Breast epithelium (tissue), 4 donors: ENCODE measurements at regions not wholly inside any gene's neighbourhood (a gene's known extent, or its start where the extent isn't known, plus 50 kb on each side); places are given as distances from the start of the nearest gene placed in this dataset.
"Not testable (repeated sequence)": the region's sequence is repeated elsewhere in the genome, so short reads cannot be mapped to it uniquely, and the experiment has no call there.

Experiments used
- DNase-seq, 2 donors: peaks; one replicate each; pipeline ENCODE4 v3.0.0-alpha.2; 2019; ENCODE audit warnings: low spot score in 2 of 2
- H3K27ac ChIP-seq, 2 donors: fragments of 200-600 bp; sonication (generic) in 1 of 2; one replicate each; pipeline ENCODE4 v1.5.1; 2016 to 2019; ENCODE audit warnings: mild to moderate bottlenecking in 1 of 2
- H3K27me3 ChIP-seq, 2 donors: fragments of 200-600 bp; sonication (generic) in 1 of 2; one replicate each; pipeline versions ENCODE4 v1.5.1 to v1.6.0; 2017 to 2019; ENCODE audit warnings: control low read depth in 1 of 2, mild to moderate bottlenecking in 1 of 2
- H3K36me3 ChIP-seq: fragments of 200-600 bp; one replicate; pipeline ENCODE4 v1.5.1; 2019
- H3K4me1 ChIP-seq, 2 donors: fragments of 200-600 bp; sonication (generic); one replicate each; pipeline ENCODE4 v1.5.1; 2016 to 2019; ENCODE audit warnings: control low read depth in 1 of 2
- H3K4me3 ChIP-seq, 3 donors: fragments of 200-600 bp; sonication (generic); 1 replicate in 2 of 3; 2 replicates in 1 of 3; pipeline ENCODE4 v1.5.1; 2016 to 2019; ENCODE audit warnings: mild to moderate bottlenecking in 3 of 3, moderate library complexity in 2 of 3
- H3K9me3 ChIP-seq, 2 donors: fragments of 200-600 bp; sonication (generic) in 1 of 2; one replicate each; pipeline ENCODE4 v1.5.1; 2016 to 2019; ENCODE audit warnings: control low read depth in 1 of 2
- POLR2A ChIP-seq: fragments of 450-650 bp; IDR thresholded peaks from one replicate; pipeline ENCODE4 v1.6.1; 2016; ENCODE audit warnings: antibody characterized with exemption, mild to moderate bottlenecking, moderate library complexity
- POLR2AphosphoS5 ChIP-seq, 3 donors: sonication (generic); formaldehyde crosslinking; IDR thresholded peaks; one replicate each; pipeline ENCODE4 v1.6.1; 2017; ENCODE audit warnings: antibody characterized with exemption in 3 of 3
- intact Hi-C: fragments of 100-400 bp; cut with DNase I; formaldehyde crosslinking; loops from one replicate; pipeline ENCODE4 v1.15.1; 2023; ENCODE audit warnings: low total_unique reads
- TF ChIP-seq, protein P1 (sequence below), 3 donors: fragments of 450-650 bp; IDR thresholded peaks; one replicate each; pipeline ENCODE4 v1.5.1; 2016 to 2017; ENCODE audit warnings: antibody characterized with exemption in 3 of 3, mild to moderate bottlenecking in 3 of 3, moderate library complexity in 3 of 3

DNA sequence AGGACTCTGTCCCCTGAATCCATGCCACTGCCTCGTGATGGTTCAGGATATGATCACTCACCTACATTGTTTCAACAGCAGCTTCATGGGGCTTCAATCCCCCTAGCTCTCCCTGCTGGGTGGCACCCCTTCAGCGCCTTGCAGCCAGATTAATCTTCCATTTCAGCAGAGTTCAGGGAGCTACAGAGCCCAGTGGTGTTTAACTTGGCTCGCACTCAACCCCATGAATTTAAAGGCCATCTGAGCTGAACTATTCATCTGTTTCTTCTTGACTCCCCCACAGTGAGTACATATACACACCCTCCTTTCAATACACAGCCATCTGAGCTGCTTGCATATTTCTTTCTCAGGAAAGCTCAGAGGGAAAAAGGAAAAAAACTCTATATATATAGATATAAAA lies 202.8 kb upstream of the C16orf82 start:
- Histone ChIP-seq H3K4me1 (no peaks in the 10 kb centered on the region), H3K4me3 (no peak overlapping the region), H3K27ac (no peak overlapping the region), H3K36me3 (no peaks in the 10 kb centered on the region), H3K27me3 (peaks cover 0 to 4% of the 10 kb centered on the region in 2 donors), H3K9me3 (peaks cover 0 to 14% of the 10 kb centered on the region in 2 donors)
- no peak for DNase-seq
- intact Hi-C loops, result no loop called here
- TF ChIP-seq POLR2AphosphoS5 (IDR thresholded peaks at IDR 0.05) (no peak), POLR2A (no peak)
- TF ChIP-seq, protein P1, sequence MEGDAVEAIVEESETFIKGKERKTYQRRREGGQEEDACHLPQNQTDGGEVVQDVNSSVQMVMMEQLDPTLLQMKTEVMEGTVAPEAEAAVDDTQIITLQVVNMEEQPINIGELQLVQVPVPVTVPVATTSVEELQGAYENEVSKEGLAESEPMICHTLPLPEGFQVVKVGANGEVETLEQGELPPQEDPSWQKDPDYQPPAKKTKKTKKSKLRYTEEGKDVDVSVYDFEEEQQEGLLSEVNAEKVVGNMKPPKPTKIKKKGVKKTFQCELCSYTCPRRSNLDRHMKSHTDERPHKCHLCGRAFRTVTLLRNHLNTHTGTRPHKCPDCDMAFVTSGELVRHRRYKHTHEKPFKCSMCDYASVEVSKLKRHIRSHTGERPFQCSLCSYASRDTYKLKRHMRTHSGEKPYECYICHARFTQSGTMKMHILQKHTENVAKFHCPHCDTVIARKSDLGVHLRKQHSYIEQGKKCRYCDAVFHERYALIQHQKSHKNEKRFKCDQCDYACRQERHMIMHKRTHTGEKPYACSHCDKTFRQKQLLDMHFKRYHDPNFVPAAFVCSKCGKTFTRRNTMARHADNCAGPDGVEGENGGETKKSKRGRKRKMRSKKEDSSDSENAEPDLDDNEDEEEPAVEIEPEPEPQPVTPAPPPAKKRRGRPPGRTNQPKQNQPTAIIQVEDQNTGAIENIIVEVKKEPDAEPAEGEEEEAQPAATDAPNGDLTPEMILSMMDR (IDR thresholded peaks at IDR 0.05), result no peak

DNA sequence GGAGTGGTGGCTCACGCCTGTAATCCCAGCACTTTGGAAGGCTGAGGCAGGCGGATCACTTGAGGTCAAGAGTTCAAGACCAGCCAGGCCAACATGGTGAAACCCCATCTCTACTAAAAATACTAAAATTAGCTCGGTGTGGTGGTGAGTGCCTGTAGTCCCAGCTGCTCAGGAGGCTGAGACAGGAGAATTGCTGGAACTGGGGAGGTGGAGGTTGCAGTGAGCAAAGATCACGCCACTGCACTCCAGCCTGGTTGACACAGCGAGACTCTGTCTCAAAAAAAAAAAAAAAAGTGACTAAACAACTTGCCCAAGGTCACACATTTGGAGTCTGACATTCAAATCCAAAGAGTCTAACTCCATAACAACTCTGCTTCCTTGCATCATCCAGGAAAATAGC lies 192.4 kb upstream of the C16orf82 start:
- H3K4me3 ChIP-seq, intact Hi-C loops, H3K27me3 ChIP-seq, H3K4me1 ChIP-seq, H3K36me3 ChIP-seq, DNase-seq, H3K27ac ChIP-seq: not testable (repeated sequence)
- H3K9me3 ChIP-seq, result peaks cover 0 to 12% of the 10 kb centered on the region in 2 donors

DNA sequence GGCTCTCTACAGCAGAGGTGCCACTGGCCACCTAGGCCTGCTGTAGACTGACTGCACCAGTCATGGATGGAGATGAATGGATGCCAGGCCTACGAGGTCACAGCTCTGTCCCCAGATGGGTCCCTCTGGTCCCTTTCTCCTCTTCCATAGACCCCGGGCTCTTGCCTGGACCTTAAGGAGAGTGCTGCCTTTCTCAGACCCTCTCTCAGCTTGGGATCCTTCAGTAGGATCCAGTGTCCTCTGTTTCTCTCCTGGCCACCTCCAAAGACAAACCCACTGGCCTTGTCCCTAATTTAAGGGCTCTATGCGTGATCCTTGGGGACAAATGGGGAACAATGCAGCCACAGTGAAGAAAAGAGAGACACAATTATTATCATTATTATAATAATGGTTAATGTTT lies 189.3 kb upstream of the C16orf82 start:
- Histone ChIP-seq H3K9me3 (peaks cover 0 to 9% of the 10 kb centered on the region in 2 donors), H3K4me1 (no peaks in the 10 kb centered on the region), H3K27me3 (no peaks in the 10 kb centered on the region), H3K36me3 (no peaks in the 10 kb centered on the region), H3K4me3 (no peak overlapping the region), H3K27ac (no peak overlapping the region)
- TF ChIP-seq POLR2AphosphoS5 (IDR thresholded peaks at IDR 0.05), result no peak
- TF ChIP-seq, protein P1 (IDR thresholded peaks at IDR 0.05), result no peak
- TF ChIP-seq POLR2A, result no peak
- no peak for DNase-seq
- intact Hi-C loops, result no loop called here

DNA sequence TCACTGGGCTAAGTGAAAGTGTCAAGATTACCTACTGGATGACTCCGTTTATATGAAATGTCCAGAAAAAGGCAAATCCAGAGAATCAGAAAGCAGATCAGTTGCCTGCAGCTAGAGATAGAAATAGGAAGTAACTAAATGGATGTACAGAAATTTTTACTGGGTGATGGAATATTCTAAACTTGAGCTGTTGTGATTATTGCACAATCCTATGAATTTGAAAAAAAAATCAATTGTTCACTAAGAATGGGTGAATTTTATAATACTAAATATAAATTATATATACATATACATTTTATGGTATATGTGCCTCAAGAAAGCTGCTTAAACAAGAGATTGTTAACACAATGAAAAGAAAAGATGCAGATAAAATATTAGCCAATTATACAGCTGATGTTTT lies 181.1 kb upstream of the C16orf82 start:
- Histone ChIP-seq H3K4me3 (no peak overlapping the region), H3K27ac (no peak overlapping the region), H3K4me1 (no peaks in the 10 kb centered on the region), H3K27me3 (no peaks in the 10 kb centered on the region), H3K9me3 (peaks cover 0 to 23% of the 10 kb centered on the region in 2 donors), H3K36me3 (no peaks in the 10 kb centered on the region)
- DNase-seq, result no peak
- TF ChIP-seq, protein P1 (IDR thresholded peaks at IDR 0.05), result no peak
- TF ChIP-seq POLR2AphosphoS5 (IDR thresholded peaks at IDR 0.05) (no peak), POLR2A (no peak)
- intact Hi-C loops, result no loop called here

DNA sequence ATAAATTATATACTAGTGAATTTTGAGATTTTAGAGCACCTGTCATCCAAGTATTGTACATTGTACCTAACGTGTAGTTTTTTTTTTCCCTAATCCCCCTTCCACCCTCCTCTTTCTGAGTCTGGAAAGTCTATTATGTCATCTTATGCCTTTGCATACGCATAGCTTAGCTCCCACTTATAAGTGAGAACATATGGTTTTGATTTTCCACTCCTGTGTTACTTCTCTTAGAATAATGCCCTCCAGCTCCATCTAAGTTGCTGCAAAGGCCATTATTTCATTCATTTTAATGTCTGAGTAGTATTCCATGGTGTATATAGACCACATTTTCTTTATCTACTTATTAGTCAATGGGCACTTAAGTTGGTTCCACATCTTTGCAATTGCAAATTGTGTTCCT lies 177.0 kb upstream of the C16orf82 start:
- Histone ChIP-seq H3K36me3 (peaks cover under 1% of the 10 kb centered on the region), H3K9me3 (peaks cover 0 to 18% of the 10 kb centered on the region in 2 donors), H3K27ac (no peak overlapping the region), H3K4me1 (no peaks in the 10 kb centered on the region), H3K4me3 (no peak overlapping the region), H3K27me3 (no peaks in the 10 kb centered on the region)
- no peak for DNase-seq
- TF ChIP-seq, protein P1 (IDR thresholded peaks at IDR 0.05), result no peak
- TF ChIP-seq POLR2AphosphoS5 (IDR thresholded peaks at IDR 0.05) (no peak), POLR2A (no peak)
- intact Hi-C loops, result no loop called here

DNA sequence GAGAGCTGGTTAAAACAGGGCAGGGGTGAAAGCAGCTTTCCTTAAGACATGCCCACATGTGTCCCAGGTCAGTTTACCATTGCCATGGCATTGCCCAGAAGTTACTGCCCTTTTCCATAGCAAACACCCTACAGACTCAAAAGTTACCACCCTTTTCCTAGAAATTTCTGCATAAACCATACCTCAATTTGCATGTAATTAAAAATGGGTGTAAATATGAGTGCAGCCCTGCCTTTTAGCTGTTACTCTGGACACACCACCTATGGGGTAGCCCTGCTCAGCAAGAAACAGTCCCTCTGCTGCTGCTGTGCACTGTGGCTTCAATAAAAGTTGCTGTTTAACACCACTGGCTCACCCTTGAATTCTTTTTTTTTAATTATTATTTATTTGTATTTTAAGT lies 168.5 kb upstream of the C16orf82 start:
- no peak for DNase-seq

More for the DNA sequence above, 168.5 kb upstream of the C16orf82 start:
- no peaks in the 10 kb centered on the region for H3K4me1 ChIP-seq
- peaks cover 0 to 3% of the 10 kb centered on the region in 2 donors for H3K27me3 ChIP-seq
- H3K4me3 ChIP-seq, result no peak overlapping the region
- peaks cover 3% of the 10 kb centered on the region for H3K36me3 ChIP-seq
- H3K9me3 ChIP-seq, result no peaks in the 10 kb centered on the region
- intact Hi-C loops, result no loop called here
- no peak for TF ChIP-seq POLR2AphosphoS5 (IDR thresholded peaks at IDR 0.05)
- no peak for TF ChIP-seq POLR2A
- TF ChIP-seq, protein P1 (IDR thresholded peaks at IDR 0.05), result no peak
- no peak overlapping the region for H3K27ac ChIP-seq
